ENCODE measurements at regions not wholly inside any gene's neighbourhood (a gene's known extent, or its start where the extent isn't known, plus 50 kb on each side); places are given as distances from the start of the nearest gene placed in this dataset.

DNA sequence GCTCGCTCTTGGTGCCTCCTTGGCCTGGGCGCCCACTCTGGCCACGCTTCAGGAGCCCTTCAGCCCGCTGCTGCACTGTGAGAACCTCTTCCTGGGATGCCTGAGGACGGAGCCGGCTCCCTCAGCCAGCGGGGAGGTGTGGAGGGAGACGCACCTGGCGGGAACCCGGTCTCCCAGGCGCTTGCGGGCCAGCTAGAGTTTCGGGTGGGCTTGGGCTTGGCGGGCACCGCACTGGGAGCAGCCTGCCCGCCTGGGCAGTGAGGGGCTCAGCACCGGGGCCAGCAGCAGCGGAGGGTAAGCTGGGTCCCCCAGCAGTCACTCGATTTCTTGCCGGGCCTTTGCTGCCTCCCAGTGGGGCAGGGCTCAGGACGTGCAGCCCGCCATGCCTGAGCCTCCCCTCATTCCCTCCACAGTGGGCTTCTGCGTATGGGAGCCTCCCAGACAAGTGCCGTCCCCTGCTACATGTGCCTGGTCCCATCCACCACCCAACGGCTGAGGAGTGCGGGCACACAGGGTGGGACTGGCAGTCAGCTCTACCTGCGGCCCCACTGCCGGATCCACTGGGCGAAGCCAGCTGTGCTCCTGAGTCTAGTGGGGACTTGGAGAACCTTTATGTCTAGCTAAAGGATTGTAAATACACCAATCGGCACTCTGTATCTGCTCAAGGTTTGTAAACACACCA lies 708.7 kb downstream of the VGLL3 start:
- no peak overlapping the region for H3K4me3 ChIP-seq (ENCODE audit: insufficient read depth, low read length, poor library complexity, severe bottlenecking)
- no peak overlapping the region for H3K9ac ChIP-seq (ENCODE audit: low read length)
- H4K20me1 ChIP-seq (ENCODE audit: low read depth, low read length): no peaks in the 10 kb centered on the region
- no peaks in the 10 kb centered on the region for H3K36me3 ChIP-seq (ENCODE audit: low read length)
- H3K9me3 ChIP-seq (ENCODE audit: insufficient read depth, low read length): no peaks in the 10 kb centered on the region
- no peaks in the 10 kb centered on the region for H3K79me2 ChIP-seq (ENCODE audit: insufficient read depth, low read length)
- no peak overlapping the region for H3K27ac ChIP-seq (ENCODE audit: low read depth, low read length)
- H3K4me2 ChIP-seq (ENCODE audit: low read depth, low read length, poor library complexity, severe bottlenecking): no peak overlapping the region
- no peak overlapping the region for H2AFZ ChIP-seq (ENCODE audit: low read depth, low read length, severe bottlenecking)
- no peaks in the 10 kb centered on the region for H3F3A ChIP-seq (ENCODE audit: insufficient read depth)
- no peaks in the 10 kb centered on the region for H3K27me3 ChIP-seq (ENCODE audit: low read length)
- TF ChIP-seq CTCF (IDR thresholded peaks at IDR 0.05; ENCODE audit: insufficient read depth, low read length, poor library complexity, severe bottlenecking) (no peak), EZH2phosphoT487 (conservative IDR thresholded peaks at IDR 0.05; ENCODE audit: low read length) (no peak)
- H3K9me2 ChIP-seq (replicated peaks; ENCODE audit: insufficient read depth, low read length): no peaks in the 10 kb centered on the region

DNA sequence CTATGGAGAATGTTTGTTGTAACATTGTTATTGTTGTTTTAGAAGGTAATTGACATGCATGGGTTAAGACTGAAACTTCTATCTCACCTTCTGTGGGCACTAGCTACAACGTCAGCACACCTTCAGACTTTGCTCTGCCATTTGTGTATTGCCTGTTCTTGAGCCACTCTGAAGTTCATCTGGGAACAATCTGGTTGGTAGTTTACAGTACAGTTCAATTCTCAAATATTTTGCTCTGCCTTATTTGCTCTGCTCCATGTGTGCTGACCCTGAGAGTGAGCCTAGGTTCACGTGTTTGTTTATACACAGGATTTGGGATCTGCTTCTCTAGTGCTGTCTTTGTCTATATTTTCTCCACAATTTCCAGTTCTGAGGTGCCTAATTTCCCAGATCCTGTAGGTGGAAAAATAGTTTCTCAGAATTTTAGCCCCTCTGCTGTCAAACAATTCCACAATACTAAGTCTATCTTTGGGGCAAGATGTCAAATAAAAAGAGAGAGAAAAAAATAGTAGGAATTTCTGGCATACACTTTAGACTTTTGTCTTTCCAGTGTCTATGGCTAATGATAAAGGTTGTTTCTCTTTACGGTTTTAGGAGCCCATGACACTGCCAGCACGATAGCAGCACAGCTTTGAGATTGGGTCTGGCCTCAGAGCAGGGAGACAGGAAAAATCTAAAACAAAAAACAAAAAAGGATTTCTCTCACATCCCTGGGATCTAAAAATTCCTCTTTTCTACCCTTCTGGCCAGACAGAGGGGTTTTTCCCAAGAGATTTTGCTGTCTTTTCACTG lies 721.4 kb downstream of the VGLL3 start:
- no peak overlapping the region for H3K4me2 ChIP-seq (ENCODE audit: low read depth, low read length, poor library complexity, severe bottlenecking)

GRCh38 chr3:86257955-86258641 lies 732.9 kb downstream of the VGLL3 start:
- Histone ChIP-seq H3K36me3 (ENCODE audit: low read length) (no peaks in the 10 kb centered on the region), H3K27ac (ENCODE audit: low read depth, low read length) (no peak overlapping the region), H3K4me3 (ENCODE audit: insufficient read depth, low read length, poor library complexity, severe bottlenecking) (no peak overlapping the region), H3K27me3 (ENCODE audit: low read length) (no peaks in the 10 kb centered on the region), H3K9me3 (ENCODE audit: insufficient read depth, low read length) (no peaks in the 10 kb centered on the region), H4K20me1 (ENCODE audit: low read depth, low read length) (no peaks in the 10 kb centered on the region), H3K4me2 (ENCODE audit: low read depth, low read length, poor library complexity, severe bottlenecking) (no peak overlapping the region), H2AFZ (ENCODE audit: low read depth, low read length, severe bottlenecking) (no peak overlapping the region), H3K9ac (ENCODE audit: low read length) (no peak overlapping the region), H3F3A (ENCODE audit: insufficient read depth) (no peaks in the 10 kb centered on the region), H3K79me2 (ENCODE audit: insufficient read depth, low read length) (no peaks in the 10 kb centered on the region), H3K9me2 (replicated peaks; ENCODE audit: insufficient read depth, low read length) (no peaks in the 10 kb centered on the region)
- TF ChIP-seq EZH2phosphoT487 (conservative IDR thresholded peaks at IDR 0.05; ENCODE audit: low read length) (no peak), CTCF (IDR thresholded peaks at IDR 0.05; ENCODE audit: insufficient read depth, low read length, poor library complexity, severe bottlenecking) (no peak)

More for the DNA sequence above, 721.4 kb downstream of the VGLL3 start:
- no peaks in the 10 kb centered on the region for H4K20me1 ChIP-seq (ENCODE audit: low read depth, low read length)
- no peak for TF ChIP-seq CTCF (IDR thresholded peaks at IDR 0.05; ENCODE audit: insufficient read depth, low read length, poor library complexity, severe bottlenecking)
- no peak for TF ChIP-seq EZH2phosphoT487 (conservative IDR thresholded peaks at IDR 0.05; ENCODE audit: low read length)
- no peak overlapping the region for H3K9ac ChIP-seq (ENCODE audit: low read length)
- no peaks in the 10 kb centered on the region for H3F3A ChIP-seq (ENCODE audit: insufficient read depth)
- no peak overlapping the region for H3K27ac ChIP-seq (ENCODE audit: low read depth, low read length)
- H2AFZ ChIP-seq (ENCODE audit: low read depth, low read length, severe bottlenecking): no peak overlapping the region
- no peak overlapping the region for H3K4me3 ChIP-seq (ENCODE audit: insufficient read depth, low read length, poor library complexity, severe bottlenecking)
- no peaks in the 10 kb centered on the region for H3K36me3 ChIP-seq (ENCODE audit: low read length)
- no peaks in the 10 kb centered on the region for H3K9me3 ChIP-seq (ENCODE audit: insufficient read depth, low read length)
- H3K27me3 ChIP-seq (ENCODE audit: low read length): no peaks in the 10 kb centered on the region
- no peaks in the 10 kb centered on the region for H3K79me2 ChIP-seq (ENCODE audit: insufficient read depth, low read length)
- H3K9me2 ChIP-seq (replicated peaks; ENCODE audit: insufficient read depth, low read length): no peaks in the 10 kb centered on the region
